GM21717 (cell line): ENCODE measurements at regions not wholly inside any gene's neighbourhood (a gene's known extent, or its start where the extent isn't known, plus 50 kb on each side); places are given as distances from the start of the nearest gene placed in this dataset.
"Not testable (repeated sequence)": the region's sequence is repeated elsewhere in the genome, so short reads cannot be mapped to it uniquely, and the experiment has no call there.

Experiments used
- ATAC-seq: cut with Tn5 transposase; IDR thresholded peaks from one replicate; pipeline ENCODE4 v1.9.1; 2021; ENCODE audit warnings: mild to moderate bottlenecking, moderate library complexity; ENCODE audit not compliant: unreplicated experiment

DNA sequence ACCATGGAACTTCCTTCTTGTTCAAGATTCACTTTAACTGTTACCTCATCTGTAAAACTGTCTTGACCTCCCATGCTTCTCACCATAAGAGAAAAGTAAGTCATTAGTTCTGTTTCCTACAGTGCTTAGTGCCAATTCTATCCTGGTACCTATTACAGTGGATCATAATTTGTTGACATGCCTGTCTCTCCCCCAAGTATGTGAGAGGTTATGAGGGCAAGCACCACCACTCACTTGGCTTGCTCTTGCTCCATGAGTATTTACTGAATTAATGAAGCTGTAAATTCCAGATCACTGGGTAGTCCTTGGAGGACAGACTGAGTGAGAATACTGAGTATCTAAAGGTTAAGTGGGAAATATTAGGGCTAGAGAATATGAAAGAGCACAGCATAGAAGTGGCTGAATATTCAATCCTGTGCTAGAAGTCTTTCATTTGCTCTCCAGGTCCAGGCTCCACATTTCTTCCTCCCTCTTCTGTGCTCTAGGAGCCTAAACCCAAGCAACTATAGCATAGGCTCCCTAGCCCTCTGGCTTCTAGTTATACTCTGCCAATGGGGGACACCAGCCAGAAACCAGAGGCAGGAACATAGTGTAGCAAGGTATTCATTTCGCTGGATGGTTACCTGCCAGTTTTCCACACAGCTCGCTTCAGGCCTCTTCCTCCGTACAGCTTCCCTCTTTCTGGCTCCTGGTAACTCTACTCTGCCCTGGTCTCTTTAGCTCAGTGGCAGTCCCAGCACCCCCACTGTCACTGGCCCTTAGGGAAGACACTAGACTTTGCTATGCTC, 118.2 kb upstream of the SLC5A12 start:
- no peak for ATAC-seq

DNA sequence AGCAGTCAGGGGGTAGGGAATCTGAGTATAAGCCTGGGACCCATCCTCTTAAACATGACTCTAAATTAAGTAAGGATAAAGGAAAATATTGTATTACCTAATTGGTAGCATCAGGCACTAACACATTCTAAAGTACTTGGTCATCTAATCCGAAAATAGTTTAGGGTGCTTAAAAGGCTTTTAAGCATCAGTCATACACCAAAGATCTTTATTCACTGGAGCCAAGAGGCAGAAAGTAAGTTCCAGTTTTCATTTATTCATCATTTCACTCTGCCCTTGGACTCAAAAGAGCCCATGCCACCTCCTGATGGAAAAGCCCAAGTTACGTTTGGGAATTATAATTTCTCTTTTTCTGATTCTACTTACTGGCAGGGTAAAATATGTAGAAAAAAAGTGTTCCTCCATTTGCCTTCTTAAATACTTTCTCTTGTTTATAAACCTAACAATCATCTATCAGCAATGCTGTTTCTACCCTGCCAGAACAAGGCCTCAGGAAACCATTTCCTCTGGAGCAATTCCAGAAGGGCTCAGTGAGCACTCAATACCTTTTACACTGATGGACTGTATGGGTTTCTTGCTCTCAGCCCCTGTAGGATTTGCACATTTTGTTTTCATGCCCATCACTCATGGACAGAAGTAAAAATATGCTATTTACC, 120.1 kb upstream of the SLC5A12 start:
- no peak for ATAC-seq

DNA sequence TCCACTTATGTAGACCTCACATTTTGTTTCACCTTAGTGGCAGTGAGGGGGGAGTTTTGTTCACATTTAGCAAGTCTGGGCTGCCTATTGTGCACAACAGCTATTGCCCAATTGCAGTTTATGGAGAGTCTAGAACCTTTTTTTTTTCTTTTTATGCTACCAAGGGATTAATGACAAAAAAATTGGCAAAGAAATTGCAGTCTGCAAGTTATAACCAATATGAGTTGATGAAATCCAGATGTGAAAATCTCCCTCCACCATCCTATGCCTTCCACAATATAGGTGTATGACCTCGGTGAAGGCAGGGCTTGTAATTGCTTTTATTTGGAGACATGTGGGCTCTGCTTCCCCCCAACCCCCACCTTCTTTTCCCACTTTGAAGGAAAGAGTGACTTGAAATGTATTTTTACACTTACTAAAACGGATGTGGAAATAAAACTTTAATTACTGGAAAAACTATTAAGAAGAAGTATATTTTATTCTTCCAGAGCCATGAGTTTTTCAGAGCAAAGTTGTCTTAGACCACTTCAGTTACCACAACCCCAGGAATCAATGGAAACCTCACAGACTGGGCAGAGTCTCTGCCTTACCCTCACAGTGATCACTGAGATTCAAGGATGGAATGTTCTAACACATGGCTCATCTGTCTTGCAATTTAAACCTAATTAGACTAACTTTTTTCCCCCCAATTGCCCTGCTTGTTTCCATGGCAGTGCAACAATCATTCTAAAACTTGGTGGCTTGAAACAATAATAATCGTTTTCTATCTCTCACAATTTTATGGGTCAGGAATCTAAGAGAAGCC, 120.8 kb upstream of the SLC5A12 start:
- ATAC-seq, result no peak

DNA sequence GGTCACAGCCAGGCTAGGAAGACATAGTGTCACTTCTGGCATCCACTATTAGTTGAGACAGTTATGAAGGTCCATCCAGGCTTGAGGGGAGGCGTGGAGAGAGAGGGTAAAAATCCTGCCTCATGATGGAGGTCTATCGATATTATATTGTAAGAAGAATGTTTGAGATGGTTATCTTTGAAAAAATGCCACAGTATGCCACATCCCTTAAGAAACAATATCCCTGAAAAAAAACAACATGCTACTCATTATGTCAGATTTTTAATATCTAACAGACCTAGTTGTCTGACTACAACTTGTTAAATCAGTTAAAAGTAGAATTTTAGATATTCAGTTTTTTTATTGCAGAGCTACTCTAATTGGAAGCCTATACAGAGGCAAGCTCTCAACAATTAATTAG, 121.7 kb upstream of the SLC5A12 start:
- ATAC-seq, result no peak

DNA sequence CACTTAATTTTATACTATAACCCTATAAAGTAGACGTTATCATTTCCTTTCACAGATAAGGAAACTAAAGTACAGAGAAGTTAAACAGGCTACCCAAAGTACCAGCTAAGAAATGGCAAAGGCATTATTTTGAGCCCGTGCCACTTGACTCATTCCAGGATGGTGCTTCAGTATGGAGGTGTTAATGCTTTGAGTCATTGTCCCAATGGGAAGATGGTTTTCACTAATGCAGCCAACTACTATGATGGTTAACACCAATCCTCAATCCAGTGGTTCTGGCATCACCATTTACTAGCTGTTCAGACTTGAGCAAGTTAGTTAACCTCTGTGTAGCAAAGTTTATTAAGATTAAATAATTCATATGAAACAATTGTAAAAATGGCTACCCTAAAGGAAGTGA, 123.1 kb upstream of the SLC5A12 start:
- ATAC-seq, result no peak

DNA sequence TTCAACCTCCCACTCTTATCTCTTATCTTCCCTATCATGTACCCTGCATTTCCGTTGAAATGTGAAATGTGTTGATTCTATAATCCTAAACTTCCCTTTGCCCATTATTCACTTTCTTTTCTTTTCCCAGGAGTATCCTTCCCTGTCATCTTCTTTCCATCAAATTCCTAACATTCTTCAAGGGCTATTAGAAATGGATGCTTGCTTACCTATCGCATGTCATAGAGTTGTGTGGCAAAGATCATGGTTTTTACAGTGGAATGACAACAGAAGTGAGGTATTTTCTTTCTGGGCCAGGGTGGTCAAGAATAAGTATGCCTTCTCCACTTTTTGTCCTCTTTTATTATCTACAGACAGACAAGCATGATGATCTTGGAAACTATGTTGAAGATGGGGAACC, 124.4 kb upstream of the SLC5A12 start:
- no peak for ATAC-seq

DNA sequence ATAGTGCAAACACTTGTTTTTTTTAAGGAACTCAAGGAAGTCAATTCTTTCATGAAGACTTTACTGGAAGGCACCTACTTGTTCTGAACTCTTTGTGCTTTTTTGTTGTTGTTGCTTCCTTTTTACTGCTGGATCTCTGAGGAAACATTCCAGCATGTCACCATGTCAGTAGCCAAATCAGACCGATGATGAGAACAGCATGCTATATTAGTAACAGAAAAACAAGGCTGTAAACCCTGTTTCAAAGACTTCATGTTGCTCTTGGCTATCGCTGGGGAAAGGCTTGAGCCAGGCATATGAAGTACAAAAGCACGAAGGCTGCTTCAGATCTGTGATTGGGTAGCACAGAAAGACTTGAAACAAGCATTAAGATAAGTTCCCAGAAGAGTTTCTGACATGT, 125.6 kb upstream of the SLC5A12 start:
- no peak for ATAC-seq

DNA sequence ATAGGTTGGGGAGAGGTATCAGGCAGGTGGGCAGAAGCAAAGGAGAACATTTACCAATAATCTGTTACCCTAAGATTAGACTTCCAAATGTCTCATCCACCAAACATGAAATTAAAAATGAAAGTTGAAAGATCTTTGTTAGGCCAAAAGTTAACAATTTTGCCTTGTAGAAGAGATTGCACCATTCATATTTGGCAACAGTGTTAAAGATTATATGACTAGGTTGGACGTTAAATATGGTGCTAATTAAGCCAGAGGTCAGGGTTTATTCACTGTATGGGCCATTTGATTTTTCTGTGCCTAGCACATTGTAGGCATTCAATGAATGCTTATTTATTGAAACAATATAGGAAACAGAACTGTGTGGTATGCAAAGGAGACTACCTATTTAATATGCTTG, 126.1 kb upstream of the SLC5A12 start:
- ATAC-seq, result no peak

DNA sequence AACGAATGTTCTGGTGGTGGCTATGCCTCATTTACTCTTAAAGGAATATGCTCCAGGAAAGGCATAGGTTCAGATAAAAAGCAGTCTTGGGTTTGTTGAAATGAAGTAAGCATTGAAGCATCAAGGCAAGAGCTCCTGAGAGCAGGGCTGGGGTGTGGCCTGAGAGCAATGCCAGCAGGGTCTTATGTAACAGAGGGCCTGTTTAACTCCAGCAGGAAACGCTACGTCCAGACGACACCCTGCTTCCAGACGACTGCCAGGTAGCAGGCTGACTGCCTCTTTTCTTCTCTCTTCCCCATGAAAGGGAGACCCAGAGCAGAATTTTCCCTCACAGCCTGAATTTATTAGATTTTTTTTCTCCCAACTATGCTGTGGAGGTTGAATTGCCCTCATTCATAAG, 127.2 kb upstream of the SLC5A12 start:
- no peak for ATAC-seq

DNA sequence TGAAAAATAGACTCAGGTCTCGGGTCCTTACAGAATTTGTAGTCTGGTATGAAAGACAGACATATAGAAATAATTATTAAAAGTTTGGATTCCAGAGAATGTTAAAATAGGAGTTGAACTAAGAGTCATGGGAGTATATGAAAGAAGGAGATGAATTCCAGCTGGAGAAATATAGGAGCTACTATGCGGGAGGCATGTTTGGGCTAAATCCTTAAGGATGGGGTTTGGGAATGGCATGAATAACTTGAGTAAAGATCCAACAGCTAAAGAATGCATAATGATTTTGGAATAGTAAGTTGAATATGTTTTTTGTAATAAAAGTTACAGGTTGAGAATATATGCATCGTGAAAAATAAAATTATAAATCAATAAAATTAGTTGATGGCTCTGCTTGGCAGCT, 129.4 kb upstream of the SLC5A12 start:
- ATAC-seq, result no peak

DNA sequence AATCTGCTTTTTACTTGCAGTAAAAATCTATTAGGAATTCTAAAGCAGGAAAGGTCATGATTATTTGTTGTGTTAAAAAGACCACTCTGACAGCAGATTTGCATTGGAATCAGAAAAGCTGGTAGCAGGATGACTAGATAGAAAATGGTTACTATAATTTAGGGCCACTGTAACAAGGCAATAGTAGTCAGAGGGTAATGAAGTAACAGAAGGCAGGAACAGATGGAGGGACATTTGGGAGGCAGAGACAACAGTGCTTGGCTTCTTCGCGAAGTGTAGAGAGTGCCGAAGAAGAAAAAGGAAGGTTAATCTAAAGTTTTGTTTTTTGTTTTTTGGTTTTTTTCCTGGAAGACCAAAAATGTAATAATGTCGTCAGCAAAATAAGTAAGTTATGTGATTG, 129.8 kb upstream of the SLC5A12 start:
- ATAC-seq, result no peak

DNA sequence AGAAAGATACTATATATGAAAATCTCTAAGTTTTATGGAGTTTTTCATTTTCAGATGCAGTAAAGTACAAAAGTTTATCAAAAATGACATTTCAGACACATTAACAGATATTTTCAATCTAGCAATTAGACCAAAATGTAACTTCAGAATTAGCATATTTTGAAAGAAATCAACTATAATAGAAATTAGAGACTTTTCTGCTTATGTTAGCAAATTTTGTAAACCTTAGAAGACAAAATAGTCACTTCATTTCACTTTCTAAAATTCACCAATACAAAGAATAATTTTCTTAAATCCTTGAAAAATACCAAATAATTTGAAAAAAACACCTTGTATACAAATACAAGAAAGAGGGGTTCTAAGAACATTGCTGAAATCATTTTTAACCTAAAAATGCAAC, 135.8 kb upstream of the FIBIN start:
- ATAC-seq, result no peak

DNA sequence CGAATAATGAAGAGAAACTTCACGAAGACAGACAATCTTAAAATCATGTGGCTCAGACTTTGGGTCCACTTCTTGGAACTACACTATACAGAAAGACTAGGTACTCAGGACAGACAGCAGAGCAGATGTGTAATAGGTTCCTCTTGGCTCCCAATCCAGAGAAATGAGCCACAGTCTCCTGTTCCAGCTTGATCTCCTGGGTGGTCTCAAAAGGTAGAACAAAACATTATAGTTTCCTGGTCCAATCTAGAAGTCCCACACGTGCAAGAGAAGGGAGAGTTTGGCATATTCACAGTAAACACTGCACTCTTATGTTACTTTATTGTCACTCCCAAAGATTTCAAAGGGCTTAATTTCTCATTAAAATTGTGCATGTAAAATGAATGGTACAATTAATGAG, 134.5 kb upstream of the FIBIN start:
- no peak for ATAC-seq

DNA sequence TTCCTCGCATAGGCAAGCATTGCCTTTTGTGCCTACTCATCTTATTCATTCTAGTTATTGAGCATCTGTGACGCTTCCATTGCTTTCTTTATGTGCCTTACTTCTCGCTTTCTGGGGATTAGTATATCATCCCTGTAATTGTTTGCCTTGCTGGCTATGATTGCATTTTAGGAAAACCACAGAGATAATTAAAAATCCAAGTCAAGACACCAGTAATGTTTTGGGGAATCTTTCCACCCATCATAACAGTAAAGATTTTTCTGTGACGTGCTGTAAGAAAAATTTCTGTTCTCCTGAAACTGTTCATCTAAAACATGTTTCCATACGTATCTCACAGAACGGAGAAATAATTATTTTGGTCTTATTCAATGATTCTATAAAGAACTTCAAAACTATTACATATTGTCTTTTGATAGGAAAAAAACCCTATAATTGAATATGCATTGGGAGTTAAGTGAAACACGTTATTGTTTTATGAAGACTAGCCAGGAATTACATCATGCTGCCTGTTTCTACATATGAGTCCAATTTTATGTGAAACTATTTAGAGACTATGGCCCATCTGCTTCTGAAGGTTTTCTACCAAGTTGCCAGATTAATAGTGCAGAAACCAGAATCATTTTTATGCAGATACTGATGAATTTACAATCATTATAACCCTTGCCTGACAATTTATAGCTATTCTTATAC, 133.7 kb upstream of the FIBIN start:
- ATAC-seq, result no peak

DNA sequence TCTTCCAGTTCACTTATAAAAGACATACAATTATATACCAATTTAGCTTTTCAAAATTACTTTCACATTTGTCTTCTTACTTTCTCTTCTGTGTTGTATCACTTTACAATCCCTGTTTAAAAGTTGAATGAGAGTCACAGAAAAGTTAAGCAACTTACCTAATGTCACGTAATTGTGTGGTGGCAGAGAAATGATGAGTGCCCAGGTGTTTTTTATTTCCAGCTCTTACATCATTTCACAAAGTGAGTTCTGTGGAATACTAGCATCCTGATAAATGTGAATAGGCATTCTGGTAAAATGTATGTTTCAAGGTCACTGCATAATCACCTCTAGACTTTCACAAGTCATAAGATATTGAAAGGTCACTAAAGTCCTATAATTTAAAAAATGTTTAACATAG, 133.0 kb upstream of the FIBIN start:
- ATAC-seq, result no peak

DNA sequence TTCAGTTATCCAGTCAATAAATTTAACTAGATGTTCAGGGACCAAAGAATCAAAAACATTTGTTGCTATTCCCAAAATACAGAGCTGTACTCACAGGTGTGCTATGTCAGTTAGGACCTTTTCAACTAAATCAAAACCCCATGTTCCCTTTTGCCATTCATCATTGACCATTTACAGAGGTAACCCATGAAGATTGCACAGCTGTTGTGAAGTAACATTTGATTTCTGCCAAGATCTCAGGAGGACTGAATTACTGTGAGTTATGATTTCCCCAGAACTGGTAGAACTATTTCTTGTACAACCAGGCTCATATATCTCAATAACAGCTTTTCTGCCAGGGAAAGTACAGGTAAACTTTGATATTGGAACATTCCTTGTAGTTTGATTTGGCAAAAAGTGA, 131.1 kb upstream of the FIBIN start:
- ATAC-seq, result no peak

DNA sequence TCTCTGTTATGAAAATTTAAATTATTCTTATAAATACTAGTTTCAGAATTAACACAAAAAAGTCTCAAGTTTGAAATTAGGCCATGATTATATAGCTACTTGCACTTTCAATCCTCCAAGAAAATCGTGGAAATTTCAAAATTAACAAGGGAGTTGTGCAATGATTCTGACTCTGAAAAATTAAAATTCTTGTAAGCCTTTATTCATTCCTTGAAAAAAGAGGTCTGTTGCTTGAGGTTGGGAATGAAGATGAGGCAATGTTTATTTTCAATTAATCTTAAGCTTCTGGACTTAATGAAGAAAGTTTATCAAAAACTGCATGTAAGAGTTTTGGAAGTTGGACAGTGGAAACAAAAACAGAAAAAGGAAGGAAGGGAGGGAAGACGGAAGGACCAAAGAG, 128.2 kb upstream of the FIBIN start:
- ATAC-seq, result no peak

DNA sequence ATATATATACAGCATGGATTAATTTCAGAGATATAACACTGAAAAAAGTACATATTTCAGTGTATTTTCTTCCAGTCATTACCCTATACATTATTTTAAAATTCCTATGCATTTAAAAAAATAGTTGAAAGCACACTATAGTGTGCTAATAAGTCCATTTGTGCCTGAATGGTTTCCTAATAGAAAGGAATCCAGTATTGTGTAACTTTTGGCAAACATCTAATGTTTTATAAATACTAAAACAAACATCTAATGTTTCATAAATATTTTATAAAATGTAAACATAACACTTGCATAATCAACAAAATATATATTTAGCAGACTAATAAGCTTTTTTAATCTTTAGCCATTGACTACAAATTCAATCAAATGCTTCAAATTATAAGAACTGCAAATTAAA, 126.6 kb upstream of the FIBIN start:
- no peak for ATAC-seq

DNA sequence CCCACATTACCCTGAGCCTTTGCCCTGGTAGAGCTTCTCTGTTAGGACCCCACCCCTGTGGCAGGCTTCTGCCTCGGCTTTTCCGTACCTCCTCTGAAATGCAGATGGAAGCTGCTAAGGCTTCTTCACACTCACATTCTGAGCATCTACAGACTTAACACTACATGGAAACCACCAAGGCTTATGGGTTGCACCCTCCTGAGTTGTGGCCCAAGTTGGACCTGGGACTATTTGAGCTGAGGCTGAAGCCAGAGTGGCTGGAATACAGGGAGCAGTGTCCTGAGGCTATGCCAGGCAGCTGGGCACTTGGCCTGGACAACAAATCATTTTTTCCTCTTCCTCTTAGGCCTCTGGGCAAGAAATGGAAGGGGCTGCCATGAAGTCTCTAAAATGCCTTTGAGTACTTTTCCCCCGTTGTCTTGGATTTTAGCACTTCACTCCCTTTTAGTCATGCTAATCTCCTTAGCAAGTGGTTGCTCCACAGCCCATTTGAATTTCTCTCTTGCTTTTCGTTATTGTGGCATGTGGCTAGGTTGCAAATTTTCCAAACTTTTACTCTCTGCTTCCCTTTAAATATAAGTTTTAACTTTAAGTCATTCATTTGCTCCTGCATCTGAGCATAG, 114.8 kb upstream of the FIBIN start:
- ATAC-seq, result no peak

DNA sequence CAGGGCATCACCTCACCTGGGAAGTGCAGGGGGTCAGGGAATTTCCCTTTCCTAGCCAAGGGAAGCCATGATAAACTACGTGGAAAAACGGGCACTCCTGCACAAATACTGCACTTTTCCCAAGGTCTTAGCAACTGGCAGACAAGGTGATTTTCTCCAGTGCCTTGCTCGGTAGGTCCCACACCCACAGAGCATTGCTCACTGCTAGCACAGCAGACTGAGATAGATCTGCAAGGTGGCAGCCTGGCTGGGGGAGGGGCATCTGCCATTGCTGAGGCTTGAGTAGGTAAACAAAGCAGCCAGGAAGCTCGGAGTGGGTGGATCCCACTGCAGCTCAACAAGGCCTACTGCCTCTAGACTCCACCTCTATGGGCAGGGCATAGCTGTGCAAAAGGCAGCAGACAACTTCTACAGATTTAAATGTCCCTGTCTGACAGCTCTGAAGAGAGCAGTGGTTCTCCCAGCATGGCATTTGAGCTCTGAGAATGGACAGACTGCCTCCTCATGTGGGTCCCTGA, 111.5 kb upstream of the FIBIN start:
- not testable (repeated sequence) for ATAC-seq

DNA sequence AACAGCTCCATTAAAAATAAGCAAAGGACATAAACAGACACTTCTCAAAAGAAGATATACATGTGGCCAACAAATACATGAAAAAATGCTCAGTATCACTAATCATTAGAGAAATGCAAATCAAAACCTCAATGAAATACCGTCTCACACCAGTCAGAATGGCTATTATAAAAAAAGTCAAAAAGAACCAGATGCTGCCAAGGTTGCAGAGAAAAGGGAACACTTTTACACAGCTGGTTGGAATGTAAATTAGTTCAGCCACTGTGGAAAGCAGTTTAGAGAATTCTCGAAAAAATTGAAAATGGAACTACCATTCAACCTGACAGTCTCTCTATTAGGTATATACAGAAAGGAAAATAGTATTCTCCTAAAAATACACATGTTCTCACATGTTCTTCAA, 102.4 kb upstream of the FIBIN start:
- peak; percentile 77 for ATAC-seq
